Upper lobe of left lung (tissue), 6 donors: ENCODE measurements at regions not wholly inside any gene's neighbourhood (a gene's known extent, or its start where the extent isn't known, plus 50 kb on each side); places are given as distances from the start of the nearest gene placed in this dataset.

Experiments
- ATAC-seq, 2 donors: fragments of 200-7000 bp; cut with Tn5 transposase; one replicate each; pipeline ENCODE4 v1.9.1; 2022; ENCODE audit warnings: mild to moderate bottlenecking in 2 of 2, moderate library complexity in 2 of 2; ENCODE audit not compliant: low FRiP score in 2 of 2
- DNase-seq, 2 donors: peaks; one replicate each; pipeline ENCODE4 v3.0.0-alpha.2; 2019 to 2020
- H3K27ac ChIP-seq, 4 donors: fragments of 200-600 bp; sonication (generic); one replicate each; pipeline ENCODE4 v1.5.1; 2016 to 2019
- H3K27me3 ChIP-seq, 4 donors: fragments of 200-600 bp; sonication (generic); one replicate each; pipeline ENCODE4 v1.5.1; 2017 to 2019
- H3K36me3 ChIP-seq, 4 donors: fragments of 200-600 bp; sonication (generic); one replicate each; pipeline ENCODE4 v1.5.1; 2016 to 2019
- H3K4me1 ChIP-seq, 4 donors: fragments of 200-600 bp; sonication (generic); one replicate each; pipeline ENCODE4 v1.5.1; 2018 to 2019
- H3K4me3 ChIP-seq, 4 donors: fragments of 200-600 bp; sonication (generic); one replicate each; pipeline ENCODE4 v1.5.1; 2017 to 2019; ENCODE audit warnings: mild to moderate bottlenecking in 2 of 4, moderate library complexity in 1 of 4
- H3K9me3 ChIP-seq, 4 donors: fragments of 200-600 bp; sonication (generic); one replicate each; pipeline ENCODE4 v1.5.1; 2018 to 2019
- EP300 ChIP-seq, 4 donors: sonication (generic); formaldehyde crosslinking; IDR thresholded peaks; one replicate each; pipeline ENCODE4 v1.5.1; 2017; ENCODE audit warnings: antibody characterized with exemption in 4 of 4, control low read depth in 2 of 4
- POLR2A ChIP-seq, 4 donors: fragments of 450-650 bp; IDR thresholded peaks; one replicate each; pipeline ENCODE4 v1.5.1; 2016 to 2017; ENCODE audit warnings: antibody characterized with exemption in 4 of 4, mild to moderate bottlenecking in 2 of 4
- POLR2AphosphoS5 ChIP-seq, 2 donors: sonication (generic); formaldehyde crosslinking; IDR thresholded peaks; one replicate each; pipeline ENCODE4 v1.5.1; 2017; ENCODE audit warnings: antibody characterized with exemption in 2 of 2
- WGBS, 2 donors: methylation state at CpG; one replicate each; pipeline ENCODE4 v1.1.5; 2017 to 2018; 5-methylcytosine and 5-hydroxymethylcytosine counted together
- TF ChIP-seq, protein P1 (sequence below), 6 experiments: fragments of 450-650 bp in 4 of 6; fragments of 200-600 bp in 2 of 6; sonication (generic) in 2 of 6; IDR thresholded peaks; one replicate each; pipeline ENCODE4 v1.5.1; 2016 to 2019; ENCODE audit warnings: antibody characterized with exemption in 6 of 6
- donor health status: DM: no; HTN: no; CAD: no; lungs with moderate emphysema.
- donor health status: DM: no; HTN: yes; CAD: no; lungs with severe emphysema.

GRCh38 chr3:13702286-13702685, 153.4 kb downstream of the FBLN2 start:
- H3K9me3 ChIP-seq, result peaks cover 0 to 6% (median 0%) of the 10 kb centered on the region in 4 donors
- no peak overlapping the region for H3K4me3 ChIP-seq
- WGBS, 2 donors, result 85 to 89% methylated on average over 7 of the region's 7 CpGs
- no peaks in the 10 kb centered on the region for H3K4me1 ChIP-seq
- DNase-seq, result no peak
- no peak overlapping the region for H3K27ac ChIP-seq
- no peak for TF ChIP-seq POLR2A (IDR thresholded peaks at IDR 0.05)
- ATAC-seq, result no peak
- H3K36me3 ChIP-seq, result no peaks in the 10 kb centered on the region
- H3K27me3 ChIP-seq, result no peaks in the 10 kb centered on the region

DNA sequence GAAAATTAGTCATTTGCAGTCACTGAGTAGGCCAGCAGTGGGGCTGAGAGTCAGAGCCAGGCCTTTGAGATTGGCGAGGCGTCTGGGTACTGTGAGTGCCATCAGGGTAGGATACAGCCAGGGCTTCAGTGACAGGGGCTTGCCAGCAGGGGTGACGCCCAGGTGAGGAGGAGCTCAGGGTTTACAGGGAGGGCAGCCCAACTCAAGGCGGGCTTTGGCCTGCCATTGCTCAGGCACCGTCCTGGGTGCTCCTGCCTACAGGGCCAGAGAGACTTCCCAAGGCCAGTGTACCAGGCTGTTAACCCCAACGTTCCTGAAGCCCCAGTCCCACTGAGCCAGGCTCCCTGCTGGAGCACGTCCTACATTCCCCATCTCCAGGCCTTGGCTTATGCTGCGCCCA, 152.0 kb downstream of the FBLN2 start:
- DNase-seq (no peak), ATAC-seq (no peak)
- 86 to 88% methylated on average over 4 to 7 of the region's 8 CpGs for WGBS, 2 donors
- Histone ChIP-seq H3K27ac (no peak overlapping the region), H3K36me3 (no peaks in the 10 kb centered on the region), H3K4me1 (no peaks in the 10 kb centered on the region), H3K27me3 (no peaks in the 10 kb centered on the region), H3K4me3 (no peak overlapping the region), H3K9me3 (peaks cover 0 to 6% (median 0%) of the 10 kb centered on the region in 4 donors)
- TF ChIP-seq POLR2A (IDR thresholded peaks at IDR 0.05) (no peak), POLR2AphosphoS5 (IDR thresholded peaks at IDR 0.05) (no peak), EP300 (IDR thresholded peaks at IDR 0.05) (no peak)
- TF ChIP-seq, protein P1, sequence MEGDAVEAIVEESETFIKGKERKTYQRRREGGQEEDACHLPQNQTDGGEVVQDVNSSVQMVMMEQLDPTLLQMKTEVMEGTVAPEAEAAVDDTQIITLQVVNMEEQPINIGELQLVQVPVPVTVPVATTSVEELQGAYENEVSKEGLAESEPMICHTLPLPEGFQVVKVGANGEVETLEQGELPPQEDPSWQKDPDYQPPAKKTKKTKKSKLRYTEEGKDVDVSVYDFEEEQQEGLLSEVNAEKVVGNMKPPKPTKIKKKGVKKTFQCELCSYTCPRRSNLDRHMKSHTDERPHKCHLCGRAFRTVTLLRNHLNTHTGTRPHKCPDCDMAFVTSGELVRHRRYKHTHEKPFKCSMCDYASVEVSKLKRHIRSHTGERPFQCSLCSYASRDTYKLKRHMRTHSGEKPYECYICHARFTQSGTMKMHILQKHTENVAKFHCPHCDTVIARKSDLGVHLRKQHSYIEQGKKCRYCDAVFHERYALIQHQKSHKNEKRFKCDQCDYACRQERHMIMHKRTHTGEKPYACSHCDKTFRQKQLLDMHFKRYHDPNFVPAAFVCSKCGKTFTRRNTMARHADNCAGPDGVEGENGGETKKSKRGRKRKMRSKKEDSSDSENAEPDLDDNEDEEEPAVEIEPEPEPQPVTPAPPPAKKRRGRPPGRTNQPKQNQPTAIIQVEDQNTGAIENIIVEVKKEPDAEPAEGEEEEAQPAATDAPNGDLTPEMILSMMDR (IDR thresholded peaks at IDR 0.05), result no peak

DNA sequence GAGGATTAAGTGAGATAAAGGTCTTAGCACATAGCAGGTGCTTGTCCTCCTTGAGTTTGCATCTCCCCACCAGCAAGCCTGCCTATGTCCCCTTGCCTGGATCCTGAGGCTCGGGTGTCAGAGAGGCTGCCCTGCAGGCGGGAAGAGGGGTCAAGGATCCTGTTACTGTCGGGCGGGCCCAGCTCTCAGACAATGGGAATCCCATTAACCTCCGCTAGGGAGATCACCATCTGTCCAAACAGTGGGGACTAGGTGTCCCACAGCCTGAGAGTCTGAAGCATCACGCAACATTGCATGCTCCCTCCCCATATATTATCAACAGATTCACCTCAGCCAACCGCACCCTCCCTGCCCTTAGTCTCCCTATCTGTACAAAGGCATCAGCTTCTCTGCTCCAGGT, 151.4 kb downstream of the FBLN2 start:
- DNase-seq (no peak), ATAC-seq (no peak)
- Histone ChIP-seq H3K27ac (no peak overlapping the region), H3K27me3 (no peaks in the 10 kb centered on the region), H3K4me3 (no peak overlapping the region), H3K9me3 (peaks cover 0 to 1% (median 0%) of the 10 kb centered on the region in 4 donors), H3K4me1 (no peaks in the 10 kb centered on the region), H3K36me3 (no peaks in the 10 kb centered on the region)
- TF ChIP-seq POLR2AphosphoS5 (IDR thresholded peaks at IDR 0.05), result no peak
- no peak for TF ChIP-seq EP300 (IDR thresholded peaks at IDR 0.05)
- TF ChIP-seq, protein P1 (IDR thresholded peaks at IDR 0.05), result no peak
- no peak for TF ChIP-seq POLR2A (IDR thresholded peaks at IDR 0.05)
- 65 to 68% methylated on average over 5 to 7 of the region's 7 CpGs for WGBS, 2 donors

- Histone ChIP-seq H3K4me3 (no peak overlapping the region), H3K27ac (no peak overlapping the region), H3K36me3 (no peaks in the 10 kb centered on the region), H3K4me1 (no peaks in the 10 kb centered on the region), H3K27me3 (no peaks in the 10 kb centered on the region), H3K9me3 (no peaks in the 10 kb centered on the region)
- 76 to 85% methylated on average over 1 to 2 of the region's 2 CpGs for WGBS, 2 donors
- DNase-seq (no peak), ATAC-seq (no peak)
- TF ChIP-seq POLR2A (IDR thresholded peaks at IDR 0.05) (no peak), POLR2AphosphoS5 (IDR thresholded peaks at IDR 0.05) (no peak), EP300 (IDR thresholded peaks at IDR 0.05) (no peak)
- TF ChIP-seq, protein P1 (IDR thresholded peaks at IDR 0.05), result no peak
Observed at GRCh38 chr3:13696699-13697098, 147.8 kb downstream of the FBLN2 start.

DNA sequence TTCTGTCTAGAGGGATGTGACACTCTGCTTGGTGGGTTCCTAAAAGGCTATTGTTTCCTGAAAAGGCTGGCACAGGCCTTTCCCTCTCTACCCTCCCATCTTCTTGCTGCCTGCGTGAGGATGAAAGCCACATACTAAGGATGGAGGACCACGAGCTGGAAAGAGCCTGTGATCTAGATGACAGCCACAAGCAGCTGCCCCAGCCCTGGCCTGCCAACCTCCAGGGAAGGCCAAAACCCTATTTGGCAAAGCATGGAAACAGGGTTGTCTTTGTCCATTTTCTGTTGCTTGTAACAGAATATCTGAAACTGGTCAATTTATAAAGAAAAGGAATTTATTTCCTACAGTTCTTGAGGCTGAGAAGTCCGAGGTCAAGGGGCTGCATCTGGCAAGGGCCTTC, 144.5 kb downstream of the FBLN2 start:
- no peak overlapping the region for H3K4me3 ChIP-seq
- DNase-seq (no peak), ATAC-seq (no peak)
- TF ChIP-seq EP300 (IDR thresholded peaks at IDR 0.05) (no peak), POLR2A (IDR thresholded peaks at IDR 0.05) (no peak)
- no peaks in the 10 kb centered on the region for H3K36me3 ChIP-seq
- no peak overlapping the region for H3K27ac ChIP-seq
- WGBS, 2 donors, result 65 to 74% methylated on average over 3 of the region's 3 CpGs
- no peaks in the 10 kb centered on the region for H3K9me3 ChIP-seq
- H3K27me3 ChIP-seq, result no peaks in the 10 kb centered on the region
- H3K4me1 ChIP-seq, result no peaks in the 10 kb centered on the region

GRCh38 chr3:13690636-13691035, 141.7 kb downstream of the FBLN2 start:
- WGBS, 2 donors, result 47 to 66% methylated on average over 2 of the region's 2 CpGs
- no peak for DNase-seq
- Histone ChIP-seq H3K36me3 (no peaks in the 10 kb centered on the region), H3K9me3 (no peaks in the 10 kb centered on the region), H3K4me3 (no peak overlapping the region), H3K4me1 (no peaks in the 10 kb centered on the region), H3K27ac (no peak overlapping the region), H3K27me3 (no peaks in the 10 kb centered on the region)
- TF ChIP-seq EP300 (IDR thresholded peaks at IDR 0.05) (no peak), POLR2AphosphoS5 (IDR thresholded peaks at IDR 0.05) (no peak), POLR2A (IDR thresholded peaks at IDR 0.05) (no peak)
- TF ChIP-seq, protein P1 (IDR thresholded peaks at IDR 0.05), result no peak
- ATAC-seq, result no peak
